Astrocyte of the hippocampus (primary cell): ENCODE measurements at regions not wholly inside any gene's neighbourhood (a gene's known extent, or its start where the extent isn't known, plus 50 kb on each side); places are given as distances from the start of the nearest gene placed in this dataset.

Experiments used
- DNase-seq: peaks from one replicate; pipeline ENCODE4 v3.0.0; 2011; ENCODE audit warnings: low read depth, low spot score

GRCh38 chr13:31684466-31684865, 54.9 kb upstream of the RXFP2 start:
- DNase-seq = no peak

GRCh38 chr13:31686670-31687425, 52.5 kb upstream of the RXFP2 start:
- no peak for DNase-seq
